K562 (cell line): ENCODE measurements at regions not wholly inside any gene's neighbourhood (a gene's known extent, or its start where the extent isn't known, plus 50 kb on each side); places are given as distances from the start of the nearest gene placed in this dataset.
A peak's percentile ranks its signal among the peaks of the same experiment; 100 is the strongest.

Experiments used
- FOXK2 ChIP-seq, 2 experiments: fragments of 450-650 bp; IDR thresholded peaks in 1 of 2; conservative IDR thresholded peaks in 1 of 2; 2 replicates each; pipeline ENCODE4 v1.6.1; 2016; ENCODE audit warnings: low read depth in 2 of 2, mild to moderate bottlenecking in 1 of 2
- GABPA ChIP-seq: fragments of 200-800 bp; sonication (Bioruptor generic); conservative IDR thresholded peaks from 2 replicates; pipeline ENCODE4 v1.6.1; 2016; ENCODE audit warnings: low read depth, missing genetic modification characterization, missing compliant biosample characterization
- HDAC1 ChIP-seq, 2 experiments: fragments of 450-650 bp; IDR thresholded peaks; 2 replicates each; pipeline ENCODE4 v1.6.1; 2016 to 2017; ENCODE audit warnings: inconsistent platforms in 1 of 2, mild to moderate bottlenecking in 1 of 2, moderate library complexity in 1 of 2
- MYC ChIP-seq, 2 experiments: fragments of 250-450 bp in 1 of 2; sonication (Bioruptor Pico) in 1 of 2; IDR thresholded peaks; 2 replicates each; pipeline versions ENCODE4 v1.5.1 to v1.6.1; 2012 to 2021; ENCODE audit warnings: low read depth in 2 of 2, borderline replicate concordance in 1 of 2, improper control_type of control experiment in 1 of 2, low read length in 1 of 2, mild to moderate bottlenecking in 1 of 2, moderate library complexity in 1 of 2
- NKRF ChIP-seq: fragments of 450-650 bp; IDR thresholded peaks from 2 replicates; pipeline ENCODE4 v1.6.1; 2016; ENCODE audit warnings: borderline replicate concordance
- NR2F6 ChIP-seq: fragments of 450-650 bp; formaldehyde crosslinking; IDR thresholded peaks from 2 replicates; pipeline ENCODE4 v1.4.0; 2020; ENCODE audit warnings: mild to moderate bottlenecking
- PBX2 ChIP-seq, 2 experiments: IDR thresholded peaks in 1 of 2; conservative IDR thresholded peaks in 1 of 2; 2 replicates each; pipeline ENCODE4 v1.6.1; 2016; ENCODE audit warnings: low read depth in 2 of 2, mild to moderate bottlenecking in 1 of 2, missing compliant biosample characterization in 1 of 2, missing genetic modification characterization in 1 of 2, moderate library complexity in 1 of 2
- PML ChIP-seq: IDR thresholded peaks from 2 replicates; pipeline ENCODE4 v1.6.1; 2012; ENCODE audit warnings: low read length, inconsistent platforms
- PRPF4 ChIP-seq: fragments of 200-400 bp; formaldehyde crosslinking; IDR thresholded peaks from one replicate; pipeline ENCODE4 v1.6.1; 2017; ENCODE audit warnings: low read length, low read depth, mild to moderate bottlenecking; ENCODE audit not compliant: insufficient read depth, poor library complexity, severe bottlenecking
- RCOR1 ChIP-seq, 2 experiments: IDR thresholded peaks; 2 replicates each; pipeline ENCODE4 v1.6.1; 2012; ENCODE audit warnings: low read depth in 2 of 2, low read length in 2 of 2, borderline replicate concordance in 1 of 2, improper control_type of control experiment in 1 of 2
- SMARCA4 ChIP-seq: fragments of 450-650 bp; IDR thresholded peaks from 2 replicates; pipeline ENCODE4 v1.6.1; 2016
- ZBTB12 ChIP-seq: fragments of 250-450 bp; sonication (Bioruptor Pico); IDR thresholded peaks from 2 replicates; pipeline ENCODE4 v1.4.0; 2020
- ZNF253 ChIP-seq: fragments of 250-450 bp; sonication (Bioruptor Pico); conservative IDR thresholded peaks from 2 replicates; pipeline ENCODE4 v1.6.1; 2021; ENCODE audit warnings: mild to moderate bottlenecking
- ZNF347 ChIP-seq: fragments of 450-650 bp; formaldehyde crosslinking; IDR thresholded peaks from 2 replicates; pipeline ENCODE4 v1.4.0; 2020; ENCODE audit warnings: low read depth, mild to moderate bottlenecking, moderate library complexity
- ZNF551 ChIP-seq: fragments of 250-450 bp; sonication (Bioruptor Pico); IDR thresholded peaks from 2 replicates; pipeline ENCODE4 v1.5.0; 2021; ENCODE audit warnings: mild to moderate bottlenecking, moderate library complexity
- ZNF830 ChIP-seq: fragments of 250-450 bp; sonication (Bioruptor Pico); IDR thresholded peaks from 2 replicates; pipeline ENCODE4 v1.5.0; 2021; ENCODE audit warnings: mild to moderate bottlenecking

- TF ChIP-seq ZBTB12 (no peak), PRPF4 (no peak), HDAC1 (IDR thresholded peaks at IDR 0.05) (peak in 1 of 2 experiments; percentile 43; a peak in 1 of 4 replicates), SMARCA4 (peak; percentile 86), ZNF830 (no peak), ZNF551 (CRISPR knock-in tag) (no peak), PBX2 (CRISPR knock-in tag; IDR thresholded peaks at IDR 0.05; ENCODE audit: low read depth) (no peak), PBX2 (tag; conservative IDR thresholded peaks at IDR 0.05; ENCODE audit: low read depth) (peak; percentile 27; the same call in 1 of the 2 replicates), PML (peak; percentile 83), FOXK2 (conservative IDR thresholded peaks at IDR 0.05 in 1 of 2, IDR thresholded peaks at IDR 0.05 in 1 of 2; ENCODE audit: low read depth in 2 of 2) (peak; percentile 19 to 60; a peak in 1 of 4 replicates), NKRF (no peak), ZNF347 (CRISPR knock-in tag) (no peak), NR2F6 (no peak), ZNF253 (CRISPR knock-in tag) (no peak), MYC (IDR thresholded peaks at IDR 0.05; ENCODE audit: low read depth, low read length) (peak; percentile 58), MYC (CRISPR knock-in tag; IDR thresholded peaks at IDR 0.05; ENCODE audit: borderline replicate concordance, low read depth) (no peak), RCOR1 (IDR thresholded peaks at IDR 0.05; ENCODE audit: borderline replicate concordance in 1 of 2, low read depth in 2 of 2, low read length in 2 of 2) (peak in 1 of 2 experiments; percentile 81; a peak in 2 of 4 replicates), GABPA (tag) (0 out of 2 replicates have a peak, but pooled peaks have one; percentile 27)
These were observed 363.1 kb downstream of the DSC3 start (continued) for GRCh38 chr18:30679285-30679930.
